GM12878 (cell line): ENCODE measurements at regions not wholly inside any gene's neighbourhood (a gene's known extent, or its start where the extent isn't known, plus 50 kb on each side); places are given as distances from the start of the nearest gene placed in this dataset.

Source experiments
- ATAC-seq: fragments of 200-7000 bp; cut with Tn5 transposase; 3 replicates; pipeline ENCODE4 v1.9.1; 2020; ENCODE audit warnings: mild to moderate bottlenecking, moderate library complexity
- BruUV-seq: library from RNA; stranded (reverse); fragments of 400-500 nt; replicated peaks from 2 replicates; lab custom pipeline; 2021; lab: Mats Ljungman, UMichigan
- CTCF ChIA-PET: fragments of 300-600 bp; sonication (Branson Sonifier 250); formaldehyde crosslinking; extraction: SDS; loops from one replicate; lab custom pipeline; 2021; ENCODE audit warnings: inconsistent platforms; lab: Yijun Ruan, JAX
- POLR2A ChIA-PET: fragments of 350-600 bp; formaldehyde crosslinking; extraction: SDS; loops from one replicate; lab custom pipeline; 2021; ENCODE audit warnings: inconsistent platforms; lab: Charles Lee
- RAD21 ChIA-PET: fragments of 300-600 bp; sonication (Branson Sonifier 250); formaldehyde crosslinking; loops from one replicate; lab custom pipeline; 2023; ENCODE audit warnings: antibody characterized with exemption; ENCODE audit not compliant: unreplicated experiment; lab: Charles Lee
- SMC1A ChIA-PET: fragments of 300-600 bp; sonication (Branson Sonifier 250); formaldehyde crosslinking; loops from one replicate; lab custom pipeline; 2023; ENCODE audit not compliant: unreplicated experiment, uncharacterized antibody; lab: Charles Lee
- DNase-seq: peaks from one replicate; pipeline ENCODE4 v3.0.0-alpha.2; 2011; ENCODE audit warnings: low read depth, low spot score
- FAIRE-seq: peaks from 3 replicates; lab custom pipeline; 2011; peaks lifted over from hg19 to GRCh38; lab: Jason Lieb, UNC
- H2AFZ ChIP-seq: 2 replicates; pipeline ENCODE4 v1.6.0; 2011; ENCODE audit warnings: low read depth, low read length, control low read depth; ENCODE audit not compliant: control insufficient read depth
- H3K27ac ChIP-seq: 2 replicates; pipeline ENCODE4 v1.5.1; 2011; ENCODE audit warnings: control low read depth; ENCODE audit not compliant: control insufficient read depth, insufficient read depth
- H3K27me3 ChIP-seq, 2 experiments: replicated peaks in 1 of 2; 2 replicates each; pipeline versions ENCODE4 v1.6.0 to v1.6.1; 2011; ENCODE audit warnings: low read length in 1 of 2; ENCODE audit not compliant: control insufficient read depth in 2 of 2, insufficient read depth in 2 of 2
- H3K36me3 ChIP-seq, 2 experiments: 2 replicates each; pipeline ENCODE4 v1.5.1; 2011; ENCODE audit warnings: low read length in 1 of 2; ENCODE audit not compliant: control insufficient read depth in 2 of 2, insufficient read depth in 2 of 2
- H3K4me1 ChIP-seq: 2 replicates; pipeline ENCODE4 v1.6.1; 2011; ENCODE audit warnings: mild to moderate bottlenecking, low read length, moderate library complexity, mixed read lengths; ENCODE audit not compliant: control insufficient read depth, insufficient read depth
- H3K4me2 ChIP-seq: 2 replicates; pipeline ENCODE4 v1.6.0; 2011; ENCODE audit warnings: control low read depth; ENCODE audit not compliant: control insufficient read depth, insufficient read depth
- H3K4me3 ChIP-seq: fragments of 200-600 bp; sonication (generic); 2 replicates; pipeline ENCODE4 v1.5.1; 2016
- H3K79me2 ChIP-seq: 2 replicates; pipeline ENCODE4 v1.6.0; 2011; ENCODE audit warnings: low read length; ENCODE audit not compliant: control insufficient read depth, insufficient read depth
- H3K9ac ChIP-seq: 2 replicates; pipeline ENCODE4 v1.8.0; 2011; ENCODE audit warnings: low read length, control low read depth, mixed read lengths; ENCODE audit not compliant: control insufficient read depth, insufficient read depth
- H3K9me3 ChIP-seq: replicated peaks from 3 replicates; pipeline ENCODE4 v1.5.1; 2011; ENCODE audit warnings: mild to moderate bottlenecking, low read length; ENCODE audit not compliant: control insufficient read depth, insufficient read depth
- H4K20me1 ChIP-seq: 2 replicates; pipeline ENCODE4 v1.6.0; 2011; ENCODE audit not compliant: control insufficient read depth, insufficient read depth
- BCL11A ChIP-seq: IDR thresholded peaks from 2 replicates; pipeline ENCODE4 v1.6.1; 2011; ENCODE audit warnings: low read depth, low read length
- HDGF ChIP-seq: fragments of 450-650 bp; IDR thresholded peaks from 2 replicates; pipeline ENCODE4 v1.6.1; 2016; ENCODE audit warnings: antibody characterized with exemption
- IRF4 ChIP-seq: IDR thresholded peaks from 2 replicates; pipeline ENCODE4 v1.6.1; 2011; ENCODE audit warnings: low read depth, low read length
- JUNB ChIP-seq: IDR thresholded peaks from 2 replicates; pipeline ENCODE4 v1.6.1; 2016; ENCODE audit warnings: antibody characterized with exemption, mild to moderate bottlenecking
- POLR2AphosphoS5 ChIP-seq: IDR thresholded peaks from 2 replicates; pipeline ENCODE4 v1.6.1; 2011; ENCODE audit warnings: mild to moderate bottlenecking, low read length, inconsistent platforms
- RBBP5 ChIP-seq: fragments of 200-600 bp; sonication (generic); conservative IDR thresholded peaks from 2 replicates; pipeline ENCODE4 v1.6.1; 2016
- SIX5 ChIP-seq: IDR thresholded peaks from 2 replicates; pipeline ENCODE4 v1.6.1; 2011; ENCODE audit warnings: mild to moderate bottlenecking, low read depth, low read length, moderate library complexity; ENCODE audit not compliant: severe bottlenecking
- TCF12 ChIP-seq: IDR thresholded peaks from 2 replicates; pipeline ENCODE4 v1.6.1; 2011; ENCODE audit warnings: low read depth, mild to moderate bottlenecking, low read length
- YY1 ChIP-seq: IDR thresholded peaks from 2 replicates; pipeline ENCODE4 v1.6.1; 2011; ENCODE audit warnings: low read depth, mild to moderate bottlenecking, low read length
- whole genome bisulfite sequencing: methylation state at CpG from one replicate; pipeline ENCODE4 v1.1.6; 2016; ENCODE audit warnings: low lambda C conversion rate; ENCODE audit not compliant: insufficient replicate concordance, insufficient coverage; ENCODE audit errors: missing lambda C conversion rate; 5-methylcytosine and 5-hydroxymethylcytosine counted together
- in situ Hi-C: fragments of 300-500 bp; cut with MboI; formaldehyde crosslinking; loops from 9 replicates; pipeline ENCODE4 v1.14.3; 2018; ENCODE audit warnings: mixed read lengths
- intact Hi-C: fragments of 100-400 bp; cut with micrococcal nuclease; formaldehyde crosslinking; loops from one replicate; pipeline ENCODE4 v1.14.2; 2022; ENCODE audit not compliant: unreplicated experiment
- TF ChIP-seq, protein P1 (sequence below): IDR thresholded peaks from 2 replicates; pipeline ENCODE4 v1.6.1; 2012; ENCODE audit warnings: low read length, inconsistent platforms

DNA sequence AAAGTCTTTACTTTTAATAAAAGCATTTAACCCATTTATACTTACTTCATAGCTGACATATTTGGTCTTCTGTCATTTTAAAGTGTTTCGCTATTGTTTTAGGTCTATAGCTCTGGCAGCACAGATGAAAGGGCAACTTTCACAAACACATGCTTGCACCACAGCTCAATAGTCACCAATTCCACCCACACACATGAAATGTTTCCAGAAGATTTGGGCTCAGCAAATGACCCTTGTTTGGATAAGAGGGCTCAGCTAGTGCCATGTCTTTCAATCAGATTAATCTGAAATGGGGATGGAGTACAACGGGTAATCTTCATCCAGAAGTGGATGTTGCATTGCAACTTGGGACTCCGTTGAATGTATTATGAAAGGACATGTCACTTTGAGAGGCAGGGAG lies 176.0 kb downstream of the FGF18 start:
- POLR2A ChIA-PET: interaction anchor here (0.7 kb wide), 3 partner anchors 246 to 511 kb away, joined by 3 read pairs; no protein-coding TSS in a partner anchor
- no peak overlapping the region for H3K4me3 ChIP-seq
- in situ Hi-C loops (no loop called here), intact Hi-C loops (no loop called here)
- no peak overlapping the region for H2AFZ ChIP-seq
- CTCF ChIA-PET: no interaction called here
- no peaks in the 10 kb centered on the region for H3K79me2 ChIP-seq
- WGBS: 2% methylated on average over 3 of the region's 3 CpGs
- BruUV-seq: no TSS peak
- no peaks in the 10 kb centered on the region; a peak in 1 of 4 replicates for H3K36me3 ChIP-seq
- no peak for TF ChIP-seq SIX5
- TF ChIP-seq IRF4: no peak
- TF ChIP-seq RBBP5: no peak
- TF ChIP-seq YY1: no peak
- H4K20me1 ChIP-seq: no peaks in the 10 kb centered on the region
- no peak for FAIRE-seq
- ATAC-seq: no peak
- SMC1A ChIA-PET: no interaction called here
- RAD21 ChIA-PET: no interaction called here
- H3K27ac ChIP-seq: no peak overlapping the region
- H3K27me3 ChIP-seq: peaks cover 0 to 2% of the 10 kb centered on the region in 2 experiments; a peak in 1 of 4 replicates
- H3K9me3 ChIP-seq: no peaks in the 10 kb centered on the region
- no peaks in the 10 kb centered on the region for H3K4me1 ChIP-seq
- no peak overlapping the region for H3K9ac ChIP-seq
- H3K4me2 ChIP-seq: no peak overlapping the region
- DNase-seq: no peak

GRCh38 chr5:171595801-171596231 lies 176.4 kb downstream of the FGF18 start:
- H3K27ac ChIP-seq: no peak overlapping the region
- peaks cover 0 to under 1% of the 10 kb centered on the region in 2 experiments; a peak in 2 of 4 replicates for H3K27me3 ChIP-seq
- no peak overlapping the region for H3K9ac ChIP-seq
- H3K36me3 ChIP-seq: no peaks in the 10 kb centered on the region; a peak in 1 of 4 replicates
- no peaks in the 10 kb centered on the region for H3K79me2 ChIP-seq
- in situ Hi-C loops: no loop called here
- SMC1A ChIA-PET: no interaction called here
- BruUV-seq: no TSS peak
- no peak overlapping the region for H2AFZ ChIP-seq
- intact Hi-C loops: no loop called here
- H3K4me1 ChIP-seq: no peaks in the 10 kb centered on the region
- RAD21 ChIA-PET: no interaction called here
- no peak for FAIRE-seq
- peak; percentile 56 for ATAC-seq
- POLR2A ChIA-PET: interaction anchor here (0.7 kb wide), 3 partner anchors 246 to 510 kb away, joined by 3 read pairs; no protein-coding TSS in a partner anchor
- no peak overlapping the region for H3K4me2 ChIP-seq
- DNase-seq: no peak
- 0% methylated on average over 3 of the region's 3 CpGs for WGBS
- no peak overlapping the region for H3K4me3 ChIP-seq
- peak; percentile 76; the same call in 1 of the 2 replicates for TF ChIP-seq TCF12
- TF ChIP-seq POLR2AphosphoS5: no peak
- peak; percentile 77; the same call in 1 of the 2 replicates for TF ChIP-seq IRF4
- TF ChIP-seq, protein P1, sequence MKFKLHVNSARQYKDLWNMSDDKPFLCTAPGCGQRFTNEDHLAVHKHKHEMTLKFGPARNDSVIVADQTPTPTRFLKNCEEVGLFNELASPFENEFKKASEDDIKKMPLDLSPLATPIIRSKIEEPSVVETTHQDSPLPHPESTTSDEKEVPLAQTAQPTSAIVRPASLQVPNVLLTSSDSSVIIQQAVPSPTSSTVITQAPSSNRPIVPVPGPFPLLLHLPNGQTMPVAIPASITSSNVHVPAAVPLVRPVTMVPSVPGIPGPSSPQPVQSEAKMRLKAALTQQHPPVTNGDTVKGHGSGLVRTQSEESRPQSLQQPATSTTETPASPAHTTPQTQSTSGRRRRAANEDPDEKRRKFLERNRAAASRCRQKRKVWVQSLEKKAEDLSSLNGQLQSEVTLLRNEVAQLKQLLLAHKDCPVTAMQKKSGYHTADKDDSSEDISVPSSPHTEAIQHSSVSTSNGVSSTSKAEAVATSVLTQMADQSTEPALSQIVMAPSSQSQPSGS: 0 out of 2 replicates have a peak, but pooled peaks have one; percentile 16
- no peak for TF ChIP-seq HDGF
- TF ChIP-seq JUNB: peak; percentile 69
- TF ChIP-seq BCL11A: peak; percentile 37; the same call in 1 of the 2 replicates
- H3K9me3 ChIP-seq: no peaks in the 10 kb centered on the region
- H4K20me1 ChIP-seq: no peaks in the 10 kb centered on the region
- CTCF ChIA-PET: no interaction called here
